ENCODE measurements at regions not wholly inside any gene's neighbourhood (a gene's known extent, or its start where the extent isn't known, plus 50 kb on each side); places are given as distances from the start of the nearest gene placed in this dataset.

DNA sequence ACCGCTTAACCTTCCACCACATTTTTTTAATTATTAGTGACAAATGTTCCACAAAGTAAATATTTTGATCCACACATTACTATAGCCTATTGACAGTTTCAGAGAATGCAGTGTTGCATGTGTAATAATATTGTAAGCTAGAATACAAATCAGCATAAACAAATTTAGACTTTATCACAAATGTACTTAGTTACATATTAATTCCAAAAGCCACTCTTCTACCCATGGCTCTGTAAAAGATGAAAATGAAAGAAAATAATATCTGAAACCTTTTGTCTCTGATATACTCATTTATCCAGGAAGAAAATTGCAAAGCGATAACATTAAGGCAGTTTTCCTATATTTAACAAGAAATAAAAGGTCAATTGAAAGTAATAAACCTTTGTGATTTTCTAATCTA is 954.0 kb upstream of the MAN1A1 start:
- no peaks in the 10 kb centered on the region for H3K9me3 ChIP-seq
- H3K36me3 ChIP-seq: no peaks in the 10 kb centered on the region
- ATAC-seq (no peak), DNase-seq (no peak)
- H3K27me3 ChIP-seq (ENCODE audit: low read depth): no peaks in the 10 kb centered on the region
- H3K4me1 ChIP-seq: no peaks in the 10 kb centered on the region
- no peak overlapping the region for H3K4me3 ChIP-seq
- no peak for TF ChIP-seq CTCF (IDR thresholded peaks at IDR 0.05)
- intact Hi-C loops (cut with DNase I): no loop called here
- H3K27ac ChIP-seq: no peak overlapping the region

GRCh38 chr6:120302041-120302440 is 952.5 kb upstream of the MAN1A1 start:
- Histone ChIP-seq H3K36me3 (no peaks in the 10 kb centered on the region), H3K4me3 (no peak overlapping the region), H3K4me1 (no peaks in the 10 kb centered on the region), H3K9me3 (no peaks in the 10 kb centered on the region), H3K27ac (no peak overlapping the region), H3K27me3 (ENCODE audit: low read depth) (no peaks in the 10 kb centered on the region)
- ATAC-seq: no peak
- intact Hi-C loops (cut with DNase I): no loop called here
- no peak for DNase-seq
- TF ChIP-seq CTCF (IDR thresholded peaks at IDR 0.05): no peak

- no peak overlapping the region for H3K4me3 ChIP-seq
- no peaks in the 10 kb centered on the region for H3K4me1 ChIP-seq
- no peaks in the 10 kb centered on the region for H3K9me3 ChIP-seq
- DNase-seq: no peak
- no peak for TF ChIP-seq CTCF (IDR thresholded peaks at IDR 0.05)
- intact Hi-C loops (cut with DNase I): no loop called here
- H3K27ac ChIP-seq: no peak overlapping the region
- no peaks in the 10 kb centered on the region for H3K36me3 ChIP-seq
- no peaks in the 10 kb centered on the region for H3K27me3 ChIP-seq (ENCODE audit: low read depth)
- ATAC-seq: no peak
Observed at GRCh38 chr6:120290964-120291363, 941.4 kb upstream of the MAN1A1 start.

DNA sequence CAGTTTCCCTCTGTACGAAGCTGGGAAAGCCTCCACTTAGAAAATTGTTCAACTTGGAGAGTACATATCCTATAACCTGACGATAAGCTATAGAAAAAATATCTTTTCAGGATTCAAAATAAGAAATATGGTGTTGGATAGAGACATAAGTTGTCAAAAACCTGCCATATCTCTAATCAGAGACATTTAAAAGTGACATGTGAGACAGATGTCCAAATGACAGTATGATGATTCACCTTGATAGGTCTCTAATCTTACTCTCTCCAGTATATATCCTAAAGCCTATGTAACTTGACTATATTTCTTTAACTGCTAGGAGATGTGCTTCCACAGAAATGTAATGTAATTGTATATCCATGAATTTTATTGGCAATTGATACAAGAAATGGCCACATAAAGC is 932.4 kb upstream of the MAN1A1 start:
- Histone ChIP-seq H3K27ac (no peak overlapping the region), H3K4me3 (no peak overlapping the region), H3K9me3 (no peaks in the 10 kb centered on the region), H3K36me3 (no peaks in the 10 kb centered on the region), H3K4me1 (no peaks in the 10 kb centered on the region), H3K27me3 (ENCODE audit: low read depth) (no peaks in the 10 kb centered on the region)
- TF ChIP-seq CTCF (IDR thresholded peaks at IDR 0.05): no peak
- intact Hi-C loops (cut with DNase I): no loop called here
- no peak for DNase-seq
- ATAC-seq: no peak

DNA sequence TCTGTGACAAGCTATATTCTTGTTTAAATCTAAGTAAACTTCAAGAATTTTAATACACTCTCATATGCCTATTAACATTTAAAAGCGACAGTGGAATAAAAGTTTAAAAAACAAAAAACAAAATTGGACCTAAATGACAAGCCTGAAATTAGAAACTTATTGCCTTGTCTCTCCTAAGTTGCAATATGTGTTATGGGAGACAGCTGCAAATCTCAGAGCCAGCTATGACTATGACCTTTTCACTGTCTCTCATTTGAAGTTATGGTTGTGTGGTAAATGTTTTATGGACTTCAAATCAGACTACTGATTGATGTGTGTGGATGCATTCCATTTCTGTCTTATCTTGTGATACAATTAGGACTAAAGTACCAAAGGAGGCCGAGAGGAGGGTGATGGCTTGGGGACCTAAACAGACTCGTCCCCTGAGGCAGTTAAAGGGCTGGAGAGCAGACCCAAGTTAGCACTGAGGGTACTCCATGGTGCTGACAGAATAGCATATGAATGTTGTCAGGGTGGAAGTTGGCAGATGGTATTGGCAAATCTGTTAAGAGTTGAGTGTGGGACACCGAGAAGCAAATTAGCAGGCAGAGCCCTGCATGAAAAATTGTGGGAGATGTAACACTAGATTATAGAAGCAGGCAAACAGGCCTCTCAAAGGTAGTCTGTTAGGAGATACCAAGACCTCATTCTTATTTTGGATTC is 930.1 kb upstream of the MAN1A1 start:
- no peaks in the 10 kb centered on the region for H3K4me1 ChIP-seq
- DNase-seq (no peak), ATAC-seq (no peak)
- no peak overlapping the region for H3K27ac ChIP-seq
- H3K27me3 ChIP-seq (ENCODE audit: low read depth): no peaks in the 10 kb centered on the region
- no peak overlapping the region for H3K4me3 ChIP-seq
- no peaks in the 10 kb centered on the region for H3K36me3 ChIP-seq
- H3K9me3 ChIP-seq: no peaks in the 10 kb centered on the region
- intact Hi-C loops (cut with DNase I): no loop called here
- TF ChIP-seq CTCF (IDR thresholded peaks at IDR 0.05): no peak

All from lower lobe of right lung (tissue), 2 donors.